NCI-H69 (cell line): ENCODE measurements at regions not wholly inside any gene's neighbourhood (a gene's known extent, or its start where the extent isn't known, plus 50 kb on each side); places are given as distances from the start of the nearest gene placed in this dataset.
A peak's percentile ranks its signal among the peaks of the same experiment; 100 is the strongest.

Source experiments
- DNase-seq: peaks from one replicate; lab custom pipeline; 2025; lab: John Stamatoyannopoulos, UW

- peak; percentile 45 for DNase-seq
These were observed 201.1 kb upstream of the FBXO11 start for GRCh38 chr2:48107326-48107925.

- no peak for DNase-seq
These were observed 202.2 kb upstream of the FBXO11 start for GRCh38 chr2:48108455-48108854.

GRCh38 chr2:48109491-48110204, 203.3 kb upstream of the FBXO11 start:
- no peak for DNase-seq

- no peak for DNase-seq
These were observed 204.0 kb upstream of the FOXN2 start for GRCh38 chr2:48110492-48110891.

GRCh38 chr2:48112911-48113680, 201.4 kb upstream of the FOXN2 start:
- no peak for DNase-seq

- no peak for DNase-seq
These were observed 200.7 kb upstream of the FOXN2 start for GRCh38 chr2:48113767-48114166.

- peak; percentile 18 for DNase-seq
These were observed 200.2 kb upstream of the FOXN2 start for GRCh38 chr2:48114256-48114655.

GRCh38 chr2:48116497-48116896, 198.0 kb upstream of the FOXN2 start:
- no peak for DNase-seq

- no peak for DNase-seq
These were observed 195.6 kb upstream of the FOXN2 start for GRCh38 chr2:48118895-48119294.

GRCh38 chr2:48120112-48120511, 194.4 kb upstream of the FOXN2 start:
- DNase-seq = no peak

- DNase-seq = no peak
These were observed 193.7 kb upstream of the FOXN2 start for GRCh38 chr2:48120759-48121242.

- no peak for DNase-seq
These were observed 192.3 kb upstream of the FOXN2 start for GRCh38 chr2:48122166-48122565.

- DNase-seq = no peak
These were observed 189.9 kb upstream of the FOXN2 start for GRCh38 chr2:48124592-48124991.

GRCh38 chr2:48126162-48126561, 188.3 kb upstream of the FOXN2 start:
- no peak for DNase-seq

GRCh38 chr2:48127612-48128191, 186.8 kb upstream of the FOXN2 start:
- DNase-seq = no peak

GRCh38 chr2:48129293-48129950, 185.1 kb upstream of the FOXN2 start:
- DNase-seq = no peak

- peak; percentile 23 for DNase-seq
These were observed 182.8 kb upstream of the FOXN2 start for GRCh38 chr2:48131539-48132270.

- no peak for DNase-seq
These were observed 182.2 kb upstream of the FOXN2 start for GRCh38 chr2:48132271-48132625.

- DNase-seq = no peak
These were observed 179.8 kb upstream of the FOXN2 start for GRCh38 chr2:48134704-48135103.

GRCh38 chr2:48135797-48136196, 178.7 kb upstream of the FOXN2 start:
- DNase-seq = no peak

- no peak for DNase-seq
These were observed 176.7 kb upstream of the FOXN2 start for GRCh38 chr2:48137829-48138228.
